Testis (tissue), 2 donors: ENCODE measurements at regions not wholly inside any gene's neighbourhood (a gene's known extent, or its start where the extent isn't known, plus 50 kb on each side); places are given as distances from the start of the nearest gene placed in this dataset.
A peak's percentile ranks its signal among the peaks of the same experiment; 100 is the strongest.

Source experiments
- DNase-seq: peaks from one replicate; pipeline ENCODE4 v3.0.0-alpha.2; 2019
- H3K27ac ChIP-seq, 2 donors: fragments of 200-600 bp; sonication (generic); one replicate each; pipeline ENCODE4 v1.5.1; 2019
- H3K27me3 ChIP-seq: fragments of 200-600 bp; sonication (generic); one replicate; pipeline ENCODE4 v1.5.1; 2019
- H3K36me3 ChIP-seq: fragments of 200-600 bp; sonication (generic); one replicate; pipeline ENCODE4 v1.5.1; 2017; ENCODE audit warnings: low read depth; ENCODE audit errors: missing control alignments
- H3K4me1 ChIP-seq: fragments of 200-600 bp; sonication (generic); one replicate; pipeline ENCODE4 v1.5.1; 2019
- H3K4me3 ChIP-seq, 2 donors: fragments of 200-600 bp; sonication (generic); one replicate each; pipeline ENCODE4 v1.5.1; 2017 to 2019
- H3K9me3 ChIP-seq: fragments of 200-600 bp; sonication (generic); one replicate; pipeline ENCODE4 v1.5.1; 2017
- CTCF ChIP-seq, 3 experiments: fragments of 450-650 bp in 2 of 3; fragments of 200-600 bp in 1 of 3; sonication (generic) in 1 of 3; IDR thresholded peaks; one replicate each; pipeline ENCODE4 v1.5.1; 2016 to 2019; ENCODE audit warnings: antibody characterized with exemption in 3 of 3, mild to moderate bottlenecking in 2 of 3, moderate library complexity in 1 of 3
- POLR2A ChIP-seq: fragments of 450-650 bp; IDR thresholded peaks from one replicate; pipeline ENCODE4 v1.6.1; 2017; ENCODE audit warnings: antibody characterized with exemption, mild to moderate bottlenecking, moderate library complexity
- WGBS, 2 donors: methylation state at CpG; one replicate each; pipeline ENCODE4 v1.1.5; 2018; 5-methylcytosine and 5-hydroxymethylcytosine counted together
- intact Hi-C: fragments of 100-400 bp; cut with DNase I; formaldehyde crosslinking; loops from one replicate; pipeline ENCODE4 v1.15.1; 2023; ENCODE audit warnings: low total_unique reads

DNA sequence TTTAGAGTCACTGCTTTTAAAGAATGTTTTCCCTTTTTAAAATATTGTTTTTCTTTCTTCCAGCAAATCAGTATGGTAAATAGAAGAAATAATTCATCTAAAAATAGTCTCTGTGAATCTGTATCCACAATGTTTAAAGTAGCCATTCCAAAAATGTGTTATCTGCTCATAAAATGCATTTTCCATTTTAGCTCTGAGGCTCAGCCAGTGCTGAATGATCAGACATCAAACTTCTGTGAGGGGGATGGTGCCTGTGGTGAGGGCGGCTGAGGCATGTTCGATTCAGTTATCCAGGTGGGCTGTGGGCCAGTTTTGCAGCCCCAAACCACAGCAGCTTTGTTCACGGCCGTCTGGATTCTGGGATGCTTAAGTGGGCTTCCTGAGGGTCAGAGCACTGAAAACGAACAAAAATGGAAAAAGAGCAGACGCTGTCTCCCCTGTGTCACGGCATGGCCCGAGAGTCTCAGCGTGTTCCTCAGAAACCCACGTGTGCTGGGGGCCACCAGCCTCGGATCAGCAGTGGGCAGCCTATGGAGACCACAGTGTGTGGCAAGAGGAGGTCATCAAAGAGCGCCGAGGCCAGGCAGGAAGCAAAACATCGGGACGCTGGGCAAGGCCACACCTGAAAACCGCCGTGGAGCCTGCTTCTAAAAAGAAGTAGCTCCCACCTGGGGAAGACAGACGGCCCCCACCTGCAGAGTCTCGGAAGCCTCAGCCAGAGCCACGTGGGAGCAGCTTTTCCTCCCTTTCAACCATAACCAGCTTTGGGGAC is 134.9 kb upstream of the THBS2 start:
- 63 to 71% methylated on average over 17 to 20 of the region's 20 CpGs for WGBS, 2 donors

GRCh38 chr6:169387809-169388383 is 134.2 kb upstream of the THBS2 start:
- Histone ChIP-seq H3K4me3 (no peak overlapping the region), H3K27ac (peak overlapping the region in 1 of 2 donors; percentile 59), H3K27me3 (no peaks in the 10 kb centered on the region), H3K36me3 (no peaks in the 10 kb centered on the region), H3K9me3 (no peaks in the 10 kb centered on the region), H3K4me1 (peaks cover 7% of the 10 kb centered on the region)
- DNase-seq: no peak
- intact Hi-C loops: no loop called here
- 87 to 94% methylated on average over 9 of the region's 9 CpGs for WGBS, 2 donors
- TF ChIP-seq POLR2A: no peak
- no peak for TF ChIP-seq CTCF (IDR thresholded peaks at IDR 0.05)

More for the DNA sequence above, 134.9 kb upstream of the THBS2 start:
- Histone ChIP-seq H3K27ac (no peak overlapping the region), H3K4me3 (no peak overlapping the region), H3K4me1 (peaks cover 7% of the 10 kb centered on the region), H3K36me3 (no peaks in the 10 kb centered on the region), H3K27me3 (no peaks in the 10 kb centered on the region), H3K9me3 (no peaks in the 10 kb centered on the region)
- TF ChIP-seq POLR2A (no peak), CTCF (IDR thresholded peaks at IDR 0.05) (no peak)
- DNase-seq: no peak
- intact Hi-C loops: no loop called here

- peak; percentile 49 for DNase-seq
- Histone ChIP-seq H3K9me3 (no peaks in the 10 kb centered on the region), H3K4me3 (no peak overlapping the region), H3K27ac (peak overlapping the region; percentile 9 to 68), H3K27me3 (no peaks in the 10 kb centered on the region), H3K36me3 (no peaks in the 10 kb centered on the region), H3K4me1 (peaks cover 7% of the 10 kb centered on the region)
- 40 to 46% methylated on average over 20 of the region's 20 CpGs for WGBS, 2 donors
- intact Hi-C loops: no loop called here
- TF ChIP-seq CTCF (IDR thresholded peaks at IDR 0.05) (no peak), POLR2A (no peak)
Measured at GRCh38 chr6:169386411-169387057, 132.9 kb upstream of the THBS2 start.

DNA sequence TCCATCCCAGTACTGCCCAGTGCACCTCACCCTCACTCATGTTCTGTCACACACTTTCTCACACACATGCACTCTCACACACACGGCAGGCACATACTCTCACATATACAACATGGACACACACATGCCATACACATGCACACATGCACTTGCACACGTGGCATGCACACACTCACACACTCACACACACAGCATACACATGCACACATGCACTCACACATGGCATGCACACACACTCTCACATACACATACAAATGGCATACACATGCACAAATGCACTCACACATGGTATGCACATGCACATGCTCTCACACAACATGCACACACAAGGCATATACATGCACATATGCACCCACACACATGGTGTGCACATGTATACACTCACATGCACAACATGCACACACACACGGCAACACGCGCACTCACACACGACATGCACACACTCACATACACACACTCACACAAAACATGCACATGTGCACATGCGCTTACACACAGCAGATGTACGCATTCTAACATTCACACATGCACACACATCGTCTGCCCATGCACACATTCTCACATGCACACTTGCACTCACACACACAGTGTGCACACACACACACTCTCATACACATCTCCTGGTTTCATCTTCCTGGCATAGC is 131.7 kb upstream of the THBS2 start:
- Histone ChIP-seq H3K4me3 (no peak overlapping the region), H3K9me3 (no peaks in the 10 kb centered on the region), H3K4me1 (peaks cover 7% of the 10 kb centered on the region), H3K27me3 (no peaks in the 10 kb centered on the region), H3K36me3 (no peaks in the 10 kb centered on the region), H3K27ac (no peak overlapping the region)
- intact Hi-C loops: no loop called here
- TF ChIP-seq POLR2A (no peak), CTCF (IDR thresholded peaks at IDR 0.05) (no peak)
- WGBS, 2 donors: 84 to 88% methylated on average over 9 of the region's 9 CpGs
- no peak for DNase-seq
